HG02840 (cell line): ENCODE measurements at regions not wholly inside any gene's neighbourhood (a gene's known extent, or its start where the extent isn't known, plus 50 kb on each side); places are given as distances from the start of the nearest gene placed in this dataset.
"Not testable (repeated sequence)": the region's sequence is repeated elsewhere in the genome, so short reads cannot be mapped to it uniquely, and the experiment has no call there.

Source experiments
- ATAC-seq: cut with Tn5 transposase; IDR thresholded peaks from one replicate; pipeline ENCODE4 v1.9.1; 2021; ENCODE audit warnings: mild to moderate bottlenecking, moderate library complexity, moderate number of reproducible peaks; ENCODE audit not compliant: unreplicated experiment, low FRiP score

GRCh38 chr2:766255-766654, 89.0 kb upstream of the TMEM18 start:
- ATAC-seq, result no peak

GRCh38 chr2:765369-765768, 88.2 kb upstream of the TMEM18 start:
- ATAC-seq, result no peak

GRCh38 chr2:763766-764525, 86.7 kb upstream of the TMEM18 start:
- no peak for ATAC-seq

- no peak for ATAC-seq
Measured at GRCh38 chr2:762646-763045, 85.4 kb upstream of the TMEM18 start.

GRCh38 chr2:761384-761783, 84.2 kb upstream of the TMEM18 start:
- ATAC-seq, result no peak

- ATAC-seq, result no peak
Measured at GRCh38 chr2:760001-760400, 82.8 kb upstream of the TMEM18 start.

GRCh38 chr2:758073-758820, 81.0 kb upstream of the TMEM18 start:
- no peak for ATAC-seq

- no peak for ATAC-seq
Measured at GRCh38 chr2:753123-753522, 75.9 kb upstream of the TMEM18 start.

GRCh38 chr2:751474-751873, 74.3 kb upstream of the TMEM18 start:
- no peak for ATAC-seq

- ATAC-seq, result no peak
Measured at GRCh38 chr2:750628-751027, 73.4 kb upstream of the TMEM18 start.

GRCh38 chr2:747762-748351, 70.7 kb upstream of the TMEM18 start:
- ATAC-seq, result no peak

GRCh38 chr2:746697-747096, 69.5 kb upstream of the TMEM18 start:
- ATAC-seq, result no peak

- ATAC-seq, result no peak
Measured at GRCh38 chr2:744088-744487, 66.9 kb upstream of the TMEM18 start.

- ATAC-seq, result no peak
Measured at GRCh38 chr2:742221-742620, 65.0 kb upstream of the TMEM18 start.

GRCh38 chr2:741195-741496, 63.9 kb upstream of the TMEM18 start:
- no peak for ATAC-seq

GRCh38 chr2:740322-741194, 63.4 kb upstream of the TMEM18 start:
- not testable (repeated sequence) for ATAC-seq

GRCh38 chr2:739864-740321, 62.7 kb upstream of the TMEM18 start:
- not testable (repeated sequence) for ATAC-seq

GRCh38 chr2:736939-737338, 59.7 kb upstream of the TMEM18 start:
- ATAC-seq, result no peak

- ATAC-seq, result no peak
Measured at GRCh38 chr2:735670-736218, 58.5 kb upstream of the TMEM18 start.

GRCh38 chr2:734496-734895, 57.3 kb upstream of the TMEM18 start:
- ATAC-seq, result no peak
